GM18498 (cell line): ENCODE measurements at regions not wholly inside any gene's neighbourhood (a gene's known extent, or its start where the extent isn't known, plus 50 kb on each side); places are given as distances from the start of the nearest gene placed in this dataset.
"Not testable (repeated sequence)": the region's sequence is repeated elsewhere in the genome, so short reads cannot be mapped to it uniquely, and the experiment has no call there.

Experiments
- ATAC-seq: cut with Tn5 transposase; IDR thresholded peaks from one replicate; pipeline ENCODE4 v1.9.1; 2021; ENCODE audit warnings: mild to moderate bottlenecking, moderate library complexity; ENCODE audit not compliant: unreplicated experiment

DNA sequence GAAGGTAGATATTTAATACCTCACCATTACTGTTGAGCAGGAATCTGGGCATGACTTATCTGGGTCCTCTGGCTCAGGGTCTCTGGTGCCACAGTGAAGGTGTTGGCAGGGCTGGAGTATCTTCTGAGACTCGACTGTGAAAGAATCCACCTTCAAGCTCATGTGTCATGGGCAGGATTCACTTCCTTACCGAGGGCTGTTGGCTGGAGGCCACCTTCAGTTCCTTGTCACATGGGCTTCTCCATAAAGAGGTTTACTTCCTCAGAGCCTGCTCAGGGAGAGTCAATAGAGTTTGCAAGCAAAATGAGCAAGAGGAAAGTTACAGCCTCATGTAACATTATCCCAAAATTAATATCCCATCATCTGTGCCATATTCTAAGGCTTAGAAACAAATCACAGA lies 459.5 kb downstream of the NR2F2 start:
- ATAC-seq: no peak

- ATAC-seq: no peak
Measured at GRCh38 chr15:96792216-96792615, 461.7 kb downstream of the NR2F2 start.

GRCh38 chr15:96796841-96797240 lies 466.3 kb downstream of the NR2F2 start:
- ATAC-seq: no peak

DNA sequence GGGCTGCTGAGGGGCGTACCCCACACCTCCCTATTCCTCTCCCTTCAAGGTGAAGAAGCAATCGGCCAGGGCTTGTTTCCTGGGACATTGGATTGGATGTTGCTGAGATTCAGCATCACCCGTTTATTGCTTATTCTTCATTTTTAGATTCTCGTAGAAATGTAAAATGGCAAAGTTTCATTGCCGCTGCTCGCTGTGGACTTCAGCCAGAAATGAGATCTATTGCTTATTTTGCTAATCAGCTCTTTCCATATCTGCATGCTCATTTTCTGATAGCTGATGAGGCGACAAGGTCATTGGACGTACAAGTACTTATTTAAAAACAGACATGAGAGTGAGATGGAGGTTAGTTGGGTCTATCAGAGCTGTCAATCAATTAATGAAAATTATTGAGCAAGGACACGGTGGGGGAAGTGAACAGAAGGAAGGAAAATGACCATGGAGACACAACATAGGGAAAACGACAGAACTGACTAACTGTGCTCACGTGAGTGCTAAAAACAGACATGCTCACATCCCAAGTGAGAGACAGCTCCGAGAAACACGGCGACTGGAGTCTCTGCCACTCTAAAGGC lies 471.2 kb downstream of the NR2F2 start:
- ATAC-seq: no peak

- no peak for ATAC-seq
Measured at GRCh38 chr15:96802611-96803255, 472.2 kb downstream of the NR2F2 start.

- ATAC-seq: no peak
Measured at GRCh38 chr15:96804754-96805153, 474.3 kb downstream of the NR2F2 start.

DNA sequence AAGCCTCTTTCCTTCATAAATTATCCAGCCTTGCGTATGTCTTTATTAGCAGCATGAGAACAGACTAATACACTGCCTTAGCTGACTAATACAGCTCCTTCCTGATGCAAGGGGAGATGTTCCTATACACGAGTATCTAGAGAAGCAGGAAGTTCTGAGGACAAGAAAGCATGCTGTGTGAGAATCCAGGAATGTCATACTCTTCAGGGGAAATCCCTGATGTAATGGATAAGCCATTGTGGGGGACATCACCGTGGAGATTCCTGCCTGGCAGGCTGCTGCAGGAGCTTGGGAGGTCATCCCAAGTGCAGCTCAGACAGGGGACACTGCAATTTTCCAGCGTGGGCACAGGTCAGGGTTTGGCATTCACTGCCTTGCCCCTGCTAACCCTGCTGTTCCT lies 476.9 kb downstream of the NR2F2 start:
- no peak for ATAC-seq

DNA sequence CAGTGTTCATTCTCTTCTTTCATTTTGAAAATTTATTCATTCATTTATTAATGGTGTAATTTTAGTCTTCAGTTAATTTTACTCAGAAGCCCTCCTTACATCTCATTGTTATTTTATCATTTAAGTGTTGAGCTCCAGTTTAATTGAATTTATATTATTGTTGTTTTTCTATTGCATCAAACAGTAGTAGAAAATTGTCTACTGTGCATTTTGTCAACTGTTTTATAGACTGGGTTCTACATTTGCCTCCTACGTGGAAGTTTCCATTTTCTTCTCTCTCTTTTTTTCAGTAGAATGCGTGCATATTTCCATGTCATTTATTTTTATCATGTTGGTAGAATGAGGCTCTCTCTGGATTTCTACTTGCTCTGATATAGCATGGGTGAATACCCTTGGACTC lies 487.4 kb downstream of the NR2F2 start:
- ATAC-seq: no peak

- ATAC-seq: no peak
Measured at GRCh38 chr15:96818861-96819260, 488.4 kb downstream of the NR2F2 start.

DNA sequence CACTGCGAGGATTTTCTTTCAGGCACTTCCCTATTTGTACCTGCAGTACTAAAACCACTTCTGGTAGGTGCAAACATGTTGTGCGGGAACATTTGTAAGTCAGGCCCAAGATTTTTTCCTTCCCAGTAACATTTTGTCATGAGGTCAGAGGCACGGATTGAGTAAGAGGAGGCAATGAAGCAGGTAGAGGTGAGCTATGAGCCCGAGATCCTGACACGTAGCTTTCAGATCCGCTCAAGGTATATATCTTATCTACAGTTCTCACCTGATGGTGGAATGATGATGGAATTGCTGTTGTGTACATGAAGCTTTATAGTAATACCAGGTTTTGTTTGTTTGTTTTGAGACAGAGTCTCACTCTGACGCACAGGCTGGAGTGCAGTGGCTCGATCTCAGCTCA lies 497.5 kb downstream of the NR2F2 start:
- no peak for ATAC-seq

DNA sequence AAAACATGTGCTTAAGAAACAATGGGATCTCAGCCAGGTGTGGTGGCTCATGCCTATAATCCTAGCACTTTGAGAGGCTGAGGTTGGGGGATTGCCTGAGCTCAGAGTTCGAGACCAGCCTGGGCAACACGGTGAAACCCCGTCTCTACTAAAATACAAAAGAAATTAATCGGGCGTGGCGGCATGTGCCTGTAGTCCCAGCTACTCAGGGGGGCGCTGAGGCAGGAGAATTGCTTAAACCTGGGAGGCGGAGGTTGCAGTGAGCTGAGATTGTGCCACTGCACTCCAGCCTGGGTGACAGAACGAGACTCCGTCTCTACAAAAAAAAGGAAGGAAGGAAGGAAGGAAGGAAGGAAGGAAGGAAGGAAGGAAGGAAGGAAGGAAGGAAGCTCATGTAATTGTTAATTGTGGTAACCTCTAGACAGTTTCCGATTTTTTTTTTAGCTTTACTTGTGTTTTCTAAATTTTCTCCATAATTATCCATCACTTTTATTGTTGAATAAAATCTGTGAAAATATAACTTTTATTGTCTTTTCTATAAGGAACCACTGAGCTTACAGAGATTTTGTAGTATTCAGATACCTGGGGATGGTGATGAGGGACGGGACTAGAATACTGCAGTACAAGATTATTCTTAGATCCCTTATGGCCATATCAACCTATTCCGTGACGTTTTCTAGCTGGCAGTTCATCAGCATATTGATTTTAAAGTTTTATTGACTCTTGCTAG lies 506.9 kb downstream of the NR2F2 start:
- ATAC-seq: no peak

DNA sequence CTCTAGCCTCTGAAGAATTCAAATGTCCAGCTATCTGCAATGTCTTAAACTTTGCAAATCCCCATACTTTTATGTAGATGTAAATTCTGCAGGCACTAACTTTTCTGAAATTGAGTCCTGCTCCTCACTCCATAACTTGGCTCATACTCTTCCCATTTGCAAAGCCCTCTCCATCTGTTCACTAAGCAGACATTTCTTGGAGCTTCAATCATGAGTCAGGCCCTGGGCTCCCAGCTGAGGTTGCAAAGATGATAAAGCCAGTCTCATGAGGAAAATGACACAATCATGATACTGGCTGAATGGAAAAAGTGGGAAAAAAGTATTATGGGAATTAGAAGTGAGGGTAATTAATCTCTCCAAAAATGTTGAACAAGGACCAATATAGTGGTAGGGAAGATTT lies 507.6 kb downstream of the NR2F2 start:
- no peak for ATAC-seq

GRCh38 chr15:96849271-96849900 lies 518.9 kb downstream of the NR2F2 start:
- ATAC-seq: no peak

GRCh38 chr15:96851613-96852012 lies 521.1 kb downstream of the NR2F2 start:
- ATAC-seq: no peak

GRCh38 chr15:96858694-96859093 lies 528.2 kb downstream of the NR2F2 start:
- ATAC-seq: no peak

DNA sequence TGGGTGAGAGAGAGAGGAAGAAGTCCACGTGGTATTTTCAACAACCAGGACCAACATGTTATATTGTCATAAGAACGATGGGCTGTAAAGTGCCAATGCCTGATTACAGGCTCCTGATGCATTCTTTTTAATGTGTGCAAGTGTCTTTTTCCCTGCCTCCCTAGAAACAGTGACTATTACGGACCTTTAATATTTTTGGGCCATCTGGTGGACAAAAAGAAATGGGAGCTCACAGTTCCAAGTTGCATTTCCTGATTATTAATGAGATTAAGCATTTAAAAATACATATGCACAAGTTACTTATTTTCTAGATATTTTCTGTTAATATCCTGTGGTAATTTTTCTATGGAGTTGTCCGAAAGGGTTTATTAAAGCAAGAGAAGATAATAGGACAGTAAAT lies 530.2 kb downstream of the NR2F2 start:
- ATAC-seq: no peak

GRCh38 chr15:96867992-96868391 lies 537.5 kb downstream of the NR2F2 start:
- ATAC-seq: no peak

- no peak for ATAC-seq
Measured at GRCh38 chr15:96869122-96869521, 538.6 kb downstream of the NR2F2 start.

DNA sequence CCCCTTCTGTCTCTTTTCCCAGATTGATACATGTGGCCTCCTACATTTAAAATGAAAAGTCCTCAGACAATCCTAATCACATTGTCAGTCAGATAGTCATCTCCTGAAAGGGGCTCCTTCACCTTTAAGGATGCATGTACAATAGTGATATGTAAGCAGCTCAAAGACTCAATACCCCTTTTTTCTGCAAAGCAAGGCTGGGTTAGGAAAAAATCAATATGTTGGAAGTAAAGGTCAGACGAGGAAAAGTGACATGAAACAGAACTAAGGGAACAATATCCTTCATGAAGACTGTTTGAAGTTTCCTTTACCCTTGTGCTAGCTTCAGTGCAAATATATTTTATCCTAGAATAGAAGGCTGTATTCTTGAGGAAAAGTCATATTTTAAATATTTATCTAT lies 539.3 kb downstream of the NR2F2 start:
- no peak for ATAC-seq

DNA sequence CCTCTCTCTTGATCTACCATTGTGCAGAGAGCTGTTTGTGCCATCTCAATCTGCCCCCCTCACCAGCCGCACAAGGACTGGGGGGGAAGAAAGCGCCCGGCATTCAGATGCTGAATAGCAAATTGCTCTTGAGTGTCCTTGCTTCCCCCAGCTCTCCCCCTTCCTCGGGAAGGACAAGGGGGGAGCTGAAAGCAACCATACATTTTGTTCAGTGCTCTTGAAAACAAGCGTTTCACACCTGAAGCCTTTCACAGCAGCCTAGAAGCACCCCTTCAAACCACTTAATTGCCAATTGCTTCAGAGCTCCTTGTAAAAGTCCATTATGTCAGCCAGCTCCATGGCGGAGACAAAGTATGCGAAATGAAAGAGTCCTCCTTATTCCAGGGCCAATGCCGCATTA lies 540.1 kb downstream of the NR2F2 start:
- ATAC-seq: no peak

GRCh38 chr15:96877442-96877841 lies 546.9 kb downstream of the NR2F2 start:
- not testable (repeated sequence) for ATAC-seq

DNA sequence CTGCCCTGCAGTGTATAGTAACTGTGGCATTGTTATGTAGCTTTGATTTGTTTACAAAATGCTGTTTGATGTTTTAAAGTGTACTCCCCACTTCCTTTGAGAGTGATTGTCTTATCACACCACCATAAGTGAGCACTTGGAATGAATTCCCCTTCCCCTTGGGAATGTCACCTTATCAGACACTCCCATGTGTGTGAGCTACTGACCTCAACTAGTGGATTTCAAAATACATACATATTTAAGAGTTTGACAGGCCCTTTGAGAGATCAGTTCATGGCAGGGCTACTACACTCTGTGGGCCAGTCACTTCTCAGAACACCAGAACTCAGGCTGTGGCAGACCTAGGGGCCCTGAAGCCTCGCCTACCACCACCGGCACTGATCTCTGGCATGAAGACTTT lies 547.6 kb downstream of the NR2F2 start:
- ATAC-seq: no peak
